ENCODE measurements at regions not wholly inside any gene's neighbourhood (a gene's known extent, or its start where the extent isn't known, plus 50 kb on each side); places are given as distances from the start of the nearest gene placed in this dataset.
"Not testable (repeated sequence)": the region's sequence is repeated elsewhere in the genome, so short reads cannot be mapped to it uniquely, and the experiment has no call there.

GRCh38 chr7:32648408-32649156 is 153.3 kb downstream of the AVL9 start:
- FAIRE-seq (peak; percentile 86), DNase-seq (ENCODE audit: insufficient read length, low spot score) (no peak)
- no peak for TF ChIP-seq POLR2A (IDR thresholded peaks at IDR 0.05; ENCODE audit: low read depth, low read length)

DNA sequence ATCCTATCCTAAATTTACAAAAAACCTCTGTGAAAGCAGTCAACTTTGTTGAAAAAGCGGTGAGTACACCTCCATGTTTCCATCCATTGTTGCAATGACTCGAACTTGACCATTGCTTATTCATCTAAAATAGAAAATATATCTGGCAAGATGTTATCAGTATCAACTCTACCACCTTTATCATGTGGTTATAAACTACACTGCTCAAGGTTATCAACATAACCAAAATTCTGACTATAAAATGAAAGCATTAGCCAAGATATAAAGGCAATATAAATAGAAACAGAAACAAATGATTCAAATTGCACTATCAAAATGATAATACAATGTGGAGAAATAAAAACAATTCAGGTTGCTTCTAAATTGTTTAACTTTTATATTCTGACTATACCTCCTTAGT is 150.0 kb downstream of the AVL9 start:
- peak; percentile 96 for FAIRE-seq
- not testable (repeated sequence) for DNase-seq (ENCODE audit: insufficient read length, low spot score)

DNA sequence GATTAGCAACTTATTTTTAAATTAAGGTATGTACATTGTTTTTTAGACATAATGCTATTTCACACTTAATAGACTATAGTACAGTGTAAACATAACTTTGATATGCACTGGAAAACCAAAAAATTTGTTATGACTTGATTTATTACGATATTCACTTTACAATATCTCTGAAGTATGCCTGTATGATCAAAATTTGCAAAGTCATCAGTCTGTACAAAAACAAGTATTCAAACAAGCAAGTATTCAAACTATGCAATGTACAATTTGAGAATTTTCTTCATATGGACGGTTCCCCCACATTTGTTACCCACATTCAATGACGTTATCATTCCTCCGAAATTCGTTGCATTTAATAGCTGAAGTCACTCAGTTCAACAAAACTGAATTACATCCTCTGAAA is 147.9 kb downstream of the AVL9 start:
- no peak for TF ChIP-seq POLR2A (IDR thresholded peaks at IDR 0.05; ENCODE audit: low read depth, low read length)
- DNase-seq (ENCODE audit: insufficient read length, low spot score) (no peak), FAIRE-seq (no peak)

- FAIRE-seq (no peak), DNase-seq (ENCODE audit: insufficient read length, low spot score) (no peak)
- TF ChIP-seq POLR2A (IDR thresholded peaks at IDR 0.05; ENCODE audit: low read depth, low read length) = no peak
These were observed 143.8 kb downstream of the AVL9 start for GRCh38 chr7:32639122-32639521.

DNA sequence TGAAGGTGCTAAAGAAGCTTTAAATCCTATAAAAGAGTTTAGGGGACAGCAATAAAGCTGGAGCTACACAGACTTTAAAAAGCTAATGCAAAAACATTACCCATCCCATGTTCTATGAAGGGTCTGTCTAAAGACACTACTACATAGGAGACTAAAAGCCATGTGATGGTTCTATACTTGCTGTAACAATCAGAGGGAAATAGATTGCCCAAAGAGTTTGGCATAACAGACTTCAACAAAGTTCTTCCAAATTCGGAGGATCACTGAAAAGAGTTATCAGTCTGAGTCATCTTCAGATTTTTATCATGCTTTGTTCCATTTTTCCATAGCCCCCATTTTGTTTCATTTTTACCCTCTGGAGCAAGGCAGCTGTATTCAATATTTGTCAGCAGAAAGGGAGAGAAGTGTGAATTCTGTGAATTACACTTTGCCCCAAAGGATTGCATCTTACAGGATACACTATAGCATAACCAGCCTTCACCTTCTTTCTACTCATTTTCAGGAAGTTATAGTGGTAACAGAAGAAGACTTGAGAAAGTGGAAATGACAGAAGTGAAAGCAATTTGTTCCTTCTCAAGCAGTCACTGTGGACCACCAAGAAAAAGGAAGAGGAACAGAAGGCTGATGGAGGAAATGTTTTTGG is 143.3 kb downstream of the AVL9 start:
- FAIRE-seq = peak; percentile 6

More for the DNA sequence above, 143.3 kb downstream of the AVL9 start:
- not testable (repeated sequence) for DNase-seq (ENCODE audit: insufficient read length, low spot score)
